ENCODE measurements at regions not wholly inside any gene's neighbourhood (a gene's known extent, or its start where the extent isn't known, plus 50 kb on each side); places are given as distances from the start of the nearest gene placed in this dataset.

DNA sequence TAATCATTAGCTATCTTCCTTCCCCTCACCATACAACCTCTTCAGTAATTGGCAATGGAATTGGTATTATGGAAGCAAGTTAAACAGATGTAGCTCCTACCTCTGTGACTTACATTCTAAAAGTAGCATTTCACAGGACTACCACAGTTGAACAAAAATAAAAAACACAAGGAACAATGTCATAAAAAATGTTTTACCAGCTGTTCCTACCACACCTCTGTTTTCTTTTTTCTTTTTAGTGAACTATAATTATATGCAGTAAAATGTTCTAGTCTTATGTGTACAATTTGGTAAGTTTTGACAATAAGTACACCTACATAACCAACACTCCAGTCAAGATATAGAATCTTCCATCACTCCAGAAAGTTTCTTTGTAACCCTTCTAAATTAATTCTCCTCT, 54.1 kb upstream of the GEMIN8 start:
- no peaks in the 10 kb centered on the region for H4K20me1 ChIP-seq (ENCODE audit: insufficient read depth)
- no peaks in the 10 kb centered on the region for H3K36me3 ChIP-seq (ENCODE audit: insufficient read depth, low read length)
- H3K79me2 ChIP-seq (replicated peaks; ENCODE audit: insufficient read depth, low read length): no peaks in the 10 kb centered on the region
- H3K9me2 ChIP-seq (ENCODE audit: insufficient read depth, low read length): no peaks in the 10 kb centered on the region
- TF ChIP-seq POLR2AphosphoS5 (IDR thresholded peaks at IDR 0.05) (no peak), MXI1 (conservative IDR thresholded peaks at IDR 0.05; ENCODE audit: poor library complexity, severe bottlenecking) (no peak), EP300 (conservative IDR thresholded peaks at IDR 0.05; ENCODE audit: poor library complexity, severe bottlenecking) (no peak), RAD21 (conservative IDR thresholded peaks at IDR 0.05) (no peak), TAF1 (IDR thresholded peaks at IDR 0.05; ENCODE audit: low read depth) (no peak), EZH2 (IDR thresholded peaks at IDR 0.05; ENCODE audit: borderline replicate concordance, insufficient read depth, low read length, poor library complexity, severe bottlenecking) (no peak), SMC3 (conservative IDR thresholded peaks at IDR 0.05; ENCODE audit: poor library complexity) (no peak)
- TF ChIP-seq, protein P1, sequence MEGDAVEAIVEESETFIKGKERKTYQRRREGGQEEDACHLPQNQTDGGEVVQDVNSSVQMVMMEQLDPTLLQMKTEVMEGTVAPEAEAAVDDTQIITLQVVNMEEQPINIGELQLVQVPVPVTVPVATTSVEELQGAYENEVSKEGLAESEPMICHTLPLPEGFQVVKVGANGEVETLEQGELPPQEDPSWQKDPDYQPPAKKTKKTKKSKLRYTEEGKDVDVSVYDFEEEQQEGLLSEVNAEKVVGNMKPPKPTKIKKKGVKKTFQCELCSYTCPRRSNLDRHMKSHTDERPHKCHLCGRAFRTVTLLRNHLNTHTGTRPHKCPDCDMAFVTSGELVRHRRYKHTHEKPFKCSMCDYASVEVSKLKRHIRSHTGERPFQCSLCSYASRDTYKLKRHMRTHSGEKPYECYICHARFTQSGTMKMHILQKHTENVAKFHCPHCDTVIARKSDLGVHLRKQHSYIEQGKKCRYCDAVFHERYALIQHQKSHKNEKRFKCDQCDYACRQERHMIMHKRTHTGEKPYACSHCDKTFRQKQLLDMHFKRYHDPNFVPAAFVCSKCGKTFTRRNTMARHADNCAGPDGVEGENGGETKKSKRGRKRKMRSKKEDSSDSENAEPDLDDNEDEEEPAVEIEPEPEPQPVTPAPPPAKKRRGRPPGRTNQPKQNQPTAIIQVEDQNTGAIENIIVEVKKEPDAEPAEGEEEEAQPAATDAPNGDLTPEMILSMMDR (IDR thresholded peaks at IDR 0.05; ENCODE audit: poor library complexity, severe bottlenecking): no peak
- TF ChIP-seq, protein P2, sequence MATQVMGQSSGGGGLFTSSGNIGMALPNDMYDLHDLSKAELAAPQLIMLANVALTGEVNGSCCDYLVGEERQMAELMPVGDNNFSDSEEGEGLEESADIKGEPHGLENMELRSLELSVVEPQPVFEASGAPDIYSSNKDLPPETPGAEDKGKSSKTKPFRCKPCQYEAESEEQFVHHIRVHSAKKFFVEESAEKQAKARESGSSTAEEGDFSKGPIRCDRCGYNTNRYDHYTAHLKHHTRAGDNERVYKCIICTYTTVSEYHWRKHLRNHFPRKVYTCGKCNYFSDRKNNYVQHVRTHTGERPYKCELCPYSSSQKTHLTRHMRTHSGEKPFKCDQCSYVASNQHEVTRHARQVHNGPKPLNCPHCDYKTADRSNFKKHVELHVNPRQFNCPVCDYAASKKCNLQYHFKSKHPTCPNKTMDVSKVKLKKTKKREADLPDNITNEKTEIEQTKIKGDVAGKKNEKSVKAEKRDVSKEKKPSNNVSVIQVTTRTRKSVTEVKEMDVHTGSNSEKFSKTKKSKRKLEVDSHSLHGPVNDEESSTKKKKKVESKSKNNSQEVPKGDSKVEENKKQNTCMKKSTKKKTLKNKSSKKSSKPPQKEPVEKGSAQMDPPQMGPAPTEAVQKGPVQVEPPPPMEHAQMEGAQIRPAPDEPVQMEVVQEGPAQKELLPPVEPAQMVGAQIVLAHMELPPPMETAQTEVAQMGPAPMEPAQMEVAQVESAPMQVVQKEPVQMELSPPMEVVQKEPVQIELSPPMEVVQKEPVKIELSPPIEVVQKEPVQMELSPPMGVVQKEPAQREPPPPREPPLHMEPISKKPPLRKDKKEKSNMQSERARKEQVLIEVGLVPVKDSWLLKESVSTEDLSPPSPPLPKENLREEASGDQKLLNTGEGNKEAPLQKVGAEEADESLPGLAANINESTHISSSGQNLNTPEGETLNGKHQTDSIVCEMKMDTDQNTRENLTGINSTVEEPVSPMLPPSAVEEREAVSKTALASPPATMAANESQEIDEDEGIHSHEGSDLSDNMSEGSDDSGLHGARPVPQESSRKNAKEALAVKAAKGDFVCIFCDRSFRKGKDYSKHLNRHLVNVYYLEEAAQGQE (IDR thresholded peaks at IDR 0.05; ENCODE audit: borderline replicate concordance): no peak
- H2AFZ ChIP-seq (ENCODE audit: low read depth, low read length): no peak overlapping the region
- H3K4me2 ChIP-seq (ENCODE audit: low read length): no peak overlapping the region
- H3K9ac ChIP-seq (ENCODE audit: low read length): no peak overlapping the region
- H3K27me3 ChIP-seq (ENCODE audit: insufficient read depth, low read depth, low read length): no peaks in the 10 kb centered on the region
- H3K4me3 ChIP-seq (ENCODE audit: low read length): no peak overlapping the region
- no peak overlapping the region for H3K27ac ChIP-seq (ENCODE audit: low read length)
- no peaks in the 10 kb centered on the region for H3F3A ChIP-seq (ENCODE audit: insufficient read depth, low read length, poor library complexity, severe bottlenecking)
- H3K9me3 ChIP-seq (ENCODE audit: low read length): no peaks in the 10 kb centered on the region

DNA sequence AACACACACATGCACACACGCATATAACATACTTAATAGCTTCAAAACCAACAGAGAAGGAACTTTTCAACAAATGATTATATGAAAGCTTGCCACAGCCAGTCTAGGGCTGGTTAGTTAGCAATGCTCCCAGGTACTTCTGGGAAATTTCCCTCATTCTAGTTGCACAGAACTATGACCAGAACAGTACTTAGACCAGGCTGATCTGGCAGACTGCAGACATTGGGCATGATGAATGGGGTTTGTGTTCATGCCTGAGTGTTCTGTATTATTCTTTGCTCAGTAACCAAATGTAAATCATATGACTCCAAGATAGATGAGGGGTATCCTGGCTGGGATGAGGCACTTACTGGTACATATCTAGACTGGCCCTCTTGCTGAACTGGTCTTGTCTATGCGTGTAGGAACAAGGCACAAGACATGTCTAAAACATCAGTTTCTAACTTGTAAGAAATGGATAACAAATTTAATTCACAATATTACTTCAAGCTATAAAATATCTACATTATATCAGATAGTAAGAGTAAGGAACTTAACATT, 50.3 kb upstream of the GEMIN8 start:
- H3K36me3 ChIP-seq (ENCODE audit: insufficient read depth, low read length): no peaks in the 10 kb centered on the region
- no peaks in the 10 kb centered on the region for H3F3A ChIP-seq (ENCODE audit: insufficient read depth, low read length, poor library complexity, severe bottlenecking)
- H3K27ac ChIP-seq (ENCODE audit: low read length): no peak overlapping the region
- no peaks in the 10 kb centered on the region for H3K9me2 ChIP-seq (ENCODE audit: insufficient read depth, low read length)
- no peaks in the 10 kb centered on the region for H4K20me1 ChIP-seq (ENCODE audit: insufficient read depth)
- no peaks in the 10 kb centered on the region for H3K79me2 ChIP-seq (replicated peaks; ENCODE audit: insufficient read depth, low read length)
- H3K9ac ChIP-seq (ENCODE audit: low read length): no peak overlapping the region
- TF ChIP-seq, protein P1 (IDR thresholded peaks at IDR 0.05; ENCODE audit: poor library complexity, severe bottlenecking): no peak
- TF ChIP-seq, protein P2 (IDR thresholded peaks at IDR 0.05; ENCODE audit: borderline replicate concordance): no peak
- no peak overlapping the region for H3K4me2 ChIP-seq (ENCODE audit: low read length)
- H2AFZ ChIP-seq (ENCODE audit: low read depth, low read length): no peak overlapping the region
- no peaks in the 10 kb centered on the region for H3K9me3 ChIP-seq (ENCODE audit: low read length)
- H3K27me3 ChIP-seq (ENCODE audit: insufficient read depth, low read depth, low read length): no peaks in the 10 kb centered on the region
- H3K4me3 ChIP-seq (ENCODE audit: low read length): no peak overlapping the region
